HG03354 (cell line): ENCODE measurements at regions not wholly inside any gene's neighbourhood (a gene's known extent, or its start where the extent isn't known, plus 50 kb on each side); places are given as distances from the start of the nearest gene placed in this dataset.

ENCODE experiments used
- ATAC-seq: cut with Tn5 transposase; IDR thresholded peaks from one replicate; pipeline ENCODE4 v1.9.1; 2021; ENCODE audit warnings: mild to moderate bottlenecking; ENCODE audit not compliant: unreplicated experiment, poor library complexity, severe bottlenecking

GRCh38 chr1:5562769-5563168, 429.5 kb downstream of the NPHP4 start:
- no peak for ATAC-seq

DNA sequence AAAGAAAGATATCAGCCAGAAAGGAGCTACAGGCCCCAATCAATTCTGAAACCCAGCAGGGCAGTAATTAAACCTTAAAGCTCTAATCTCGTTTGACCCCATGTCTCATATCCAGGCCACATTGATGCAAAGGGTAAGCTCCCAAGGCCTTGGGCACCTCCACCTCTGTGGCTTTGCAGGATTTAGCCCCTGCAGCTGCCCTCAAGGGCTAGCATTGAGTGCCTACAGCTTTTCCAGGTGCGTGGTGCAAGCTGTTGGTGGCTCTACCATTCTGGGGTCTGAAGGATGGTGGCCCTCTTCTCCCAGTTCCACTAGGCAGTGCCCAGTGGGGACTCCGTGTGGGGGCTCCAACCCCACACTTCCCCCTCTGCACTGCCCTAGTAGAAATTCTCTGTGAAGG, 429.9 kb downstream of the NPHP4 start:
- ATAC-seq: no peak

DNA sequence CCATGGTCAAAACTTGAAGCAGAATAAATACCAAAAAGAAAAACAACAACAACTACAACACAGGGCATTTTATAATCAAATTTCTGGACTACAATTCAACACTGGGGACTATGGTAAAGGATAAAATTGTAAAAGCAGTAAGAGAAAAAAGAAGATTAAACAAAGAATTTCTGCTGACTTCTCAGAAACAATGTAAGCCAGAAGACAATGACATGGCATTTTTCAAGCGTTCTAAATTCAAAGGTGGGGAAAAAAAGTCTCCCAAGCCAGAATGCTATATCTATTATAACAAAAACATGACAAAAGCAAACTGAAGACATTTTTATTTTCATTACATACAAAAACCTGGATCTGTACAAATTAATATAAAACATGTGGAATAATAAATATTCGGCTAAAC, 433.1 kb downstream of the NPHP4 start:
- no peak for ATAC-seq

- no peak for ATAC-seq
Observed at GRCh38 chr1:5555853-5556252, 436.4 kb downstream of the NPHP4 start.

DNA sequence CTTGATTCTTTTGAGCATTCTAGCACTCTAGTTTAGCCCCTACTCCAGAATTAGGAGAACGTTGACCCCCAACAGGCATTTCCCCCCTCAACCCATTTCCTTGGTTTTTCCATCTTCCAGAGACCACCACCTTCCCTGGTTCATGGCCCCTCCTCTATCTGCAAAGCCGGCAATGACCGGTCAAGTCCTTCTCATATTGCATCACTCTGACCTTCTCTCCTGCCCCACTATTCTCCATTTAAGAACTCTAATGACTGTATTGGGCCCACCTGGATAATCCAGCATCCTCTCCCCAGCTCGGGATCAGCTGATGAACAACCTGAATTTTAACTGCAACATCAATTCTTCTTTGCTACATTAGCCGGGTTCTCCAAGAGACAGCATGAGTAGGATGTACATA, 437.4 kb downstream of the NPHP4 start:
- ATAC-seq: no peak

GRCh38 chr1:5554111-5554510, 438.1 kb downstream of the NPHP4 start:
- no peak for ATAC-seq

GRCh38 chr1:5552787-5553484, 439.3 kb downstream of the NPHP4 start:
- ATAC-seq: no peak

DNA sequence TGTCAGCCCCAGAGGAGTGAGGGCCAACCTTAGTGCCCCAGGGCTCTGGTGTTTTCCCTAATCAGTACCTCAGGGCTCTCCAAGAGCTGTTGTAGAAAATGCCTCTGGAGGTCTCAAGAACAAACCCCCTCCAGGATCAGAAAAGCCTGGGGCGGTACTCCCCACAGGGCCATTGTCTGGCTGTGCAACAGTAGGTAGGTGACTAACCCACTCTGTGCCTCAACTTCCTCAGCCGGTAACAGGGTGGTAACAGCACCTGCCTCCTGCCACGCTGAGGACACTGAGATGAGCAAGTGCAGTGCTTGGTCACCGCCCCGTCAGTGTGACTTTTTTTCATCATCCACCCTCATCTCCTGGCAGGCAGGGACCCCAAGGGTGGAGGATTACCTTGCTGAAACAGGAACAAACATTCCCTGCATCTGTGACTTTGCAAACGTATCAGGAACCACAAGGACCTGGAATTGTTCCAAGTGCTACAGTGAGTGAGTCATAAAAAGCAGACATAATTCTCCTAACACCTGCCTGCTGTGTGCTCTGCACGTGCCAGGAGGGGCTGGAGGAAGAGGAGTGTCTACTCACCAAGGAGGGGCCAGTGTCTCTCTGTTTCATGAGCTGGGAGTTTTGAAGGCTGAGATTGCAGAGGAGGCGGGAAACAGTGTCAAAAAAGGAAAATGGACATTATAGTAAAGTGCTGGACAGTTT, 440.8 kb downstream of the NPHP4 start:
- no peak for ATAC-seq

- ATAC-seq: no peak
Observed at GRCh38 chr1:5548266-5548665, 444.0 kb downstream of the NPHP4 start.

DNA sequence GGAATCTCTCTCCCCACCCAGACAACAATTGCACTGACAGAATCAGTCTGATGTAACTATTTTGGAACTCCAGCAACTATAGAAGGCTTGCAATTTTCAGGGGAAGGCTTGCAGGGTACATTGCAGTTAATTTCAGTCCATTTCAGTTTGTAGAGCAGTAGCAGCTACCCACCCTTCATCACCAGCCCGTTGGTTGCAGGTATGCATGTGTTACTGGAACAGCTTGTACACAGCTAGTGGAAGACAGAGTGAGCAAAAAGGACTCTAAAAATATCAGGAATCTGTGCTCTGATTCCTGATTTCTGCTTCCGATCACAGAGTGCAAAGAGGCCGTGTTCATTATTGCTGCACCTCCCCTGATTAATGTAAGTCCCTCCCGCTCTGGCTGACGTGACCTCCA, 449.0 kb downstream of the NPHP4 start:
- ATAC-seq: no peak

DNA sequence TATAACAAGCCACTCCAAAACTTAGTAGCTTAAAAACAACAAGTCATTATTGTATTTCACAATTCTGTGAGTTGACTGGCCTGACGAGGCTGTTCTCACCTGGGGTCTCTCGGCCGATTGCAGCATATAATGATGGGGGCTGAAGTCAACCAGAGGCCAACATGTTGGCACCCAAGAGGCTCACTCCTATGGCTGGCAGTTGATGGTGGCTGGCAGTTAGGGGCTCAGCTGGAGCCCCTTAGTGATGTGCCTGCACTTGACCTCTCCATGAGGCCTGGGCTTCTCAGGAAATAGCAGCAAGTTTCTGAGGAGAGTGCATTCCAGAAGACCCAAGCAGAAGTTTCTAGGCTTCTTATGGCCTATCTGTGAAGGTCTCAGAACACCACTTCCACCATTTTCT, 459.4 kb downstream of the NPHP4 start:
- ATAC-seq: no peak

DNA sequence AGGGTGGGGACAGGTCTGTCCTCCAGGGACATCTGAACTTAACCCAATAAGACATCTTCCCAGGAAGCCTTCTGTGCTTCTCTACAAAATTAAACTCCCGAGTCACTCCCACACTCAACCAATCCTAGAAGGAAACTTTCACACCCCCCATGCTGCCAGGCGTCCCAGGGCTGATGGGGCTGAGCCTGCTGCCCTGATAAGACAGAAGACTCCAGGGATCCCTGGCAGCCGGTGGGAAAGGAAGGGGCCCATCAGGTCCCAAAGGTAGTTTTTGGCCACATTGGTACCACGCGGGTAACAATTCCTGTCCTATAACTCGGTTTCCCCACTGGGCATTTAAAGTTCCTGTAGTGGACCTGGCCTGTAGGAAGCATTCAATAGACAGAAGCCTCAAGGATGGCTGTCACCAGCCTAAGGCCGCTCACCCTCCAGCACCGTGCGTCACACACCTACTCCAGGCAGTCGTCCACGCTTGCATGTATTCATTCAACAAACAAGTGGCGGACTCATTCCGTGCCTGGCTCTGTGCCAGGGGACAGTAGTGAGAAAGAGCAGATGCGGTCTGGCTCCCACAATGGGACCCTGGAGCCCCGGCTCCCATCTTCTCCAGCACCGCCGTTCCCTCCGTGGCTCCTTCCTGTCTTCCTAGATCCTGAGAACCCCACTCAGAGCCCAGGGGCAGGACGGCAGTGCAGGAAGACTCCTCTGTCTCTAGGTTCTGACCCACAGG, 465.2 kb downstream of the NPHP4 start:
- no peak for ATAC-seq

DNA sequence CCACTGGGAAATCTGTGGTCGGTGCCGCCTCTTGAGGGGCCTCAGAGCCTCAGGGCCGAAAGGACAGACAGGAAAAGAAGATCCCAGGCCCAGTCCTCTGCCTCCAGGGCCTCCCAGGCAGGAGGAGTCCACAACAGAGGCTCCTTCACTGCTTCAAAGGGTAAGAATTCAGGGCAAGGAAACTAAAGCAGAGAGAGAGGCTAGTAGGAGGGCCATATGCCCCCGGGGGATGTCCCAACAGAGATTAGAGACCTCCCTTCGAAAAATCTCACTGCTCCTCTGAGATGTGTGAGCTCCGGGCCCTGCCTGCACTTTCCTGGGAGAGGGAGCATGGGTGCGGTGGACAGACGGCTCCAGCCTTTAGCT, 465.9 kb downstream of the NPHP4 start:
- no peak for ATAC-seq

GRCh38 chr1:5525597-5526384, 466.4 kb downstream of the NPHP4 start:
- ATAC-seq: no peak

- ATAC-seq: no peak
Observed at GRCh38 chr1:5522531-5523145, 469.6 kb downstream of the NPHP4 start.

DNA sequence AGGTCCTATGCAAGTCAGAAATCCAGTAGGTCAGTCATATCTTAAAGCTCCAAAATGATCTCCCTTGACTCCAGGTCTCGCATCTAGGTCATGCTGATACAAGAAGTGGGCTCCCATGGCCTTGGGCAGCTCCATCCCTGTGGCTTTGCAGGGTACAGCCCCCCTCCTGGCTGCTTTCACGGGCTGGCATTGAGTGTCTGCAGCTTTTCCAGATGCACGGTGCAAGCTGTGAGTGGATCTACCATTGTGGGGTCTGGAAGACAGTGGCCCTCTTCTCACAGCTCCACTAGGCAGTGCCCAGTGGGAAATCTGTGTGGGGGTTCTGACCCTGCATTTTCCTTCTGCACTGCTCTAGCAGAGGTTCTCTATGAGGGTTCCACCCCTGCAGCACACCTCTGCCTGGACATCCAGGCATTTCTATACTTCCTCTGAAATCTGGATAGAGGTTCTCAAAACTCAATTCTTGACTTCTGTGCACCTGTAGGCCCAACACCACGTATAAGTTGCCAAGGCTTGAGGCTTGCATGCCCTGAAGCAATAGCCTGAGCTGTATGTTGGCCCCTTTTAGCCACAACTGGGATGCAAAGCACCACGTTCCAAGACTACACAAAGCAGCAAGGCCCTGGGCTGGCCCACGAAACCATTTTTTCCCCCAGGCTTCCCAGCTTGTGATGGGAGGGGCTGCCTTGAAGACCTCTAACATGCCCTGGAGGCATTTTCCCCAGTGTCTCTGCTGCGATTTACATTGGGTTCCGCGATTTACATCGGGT, 472.7 kb downstream of the NPHP4 start:
- no peak for ATAC-seq

GRCh38 chr1:5516756-5517155, 475.5 kb downstream of the NPHP4 start:
- no peak for ATAC-seq

- ATAC-seq: no peak
Observed at GRCh38 chr1:5515501-5515900, 476.7 kb downstream of the NPHP4 start.

GRCh38 chr1:5514527-5515183, 477.6 kb downstream of the NPHP4 start:
- no peak for ATAC-seq
